ENCODE measurements at regions not wholly inside any gene's neighbourhood (a gene's known extent, or its start where the extent isn't known, plus 50 kb on each side); places are given as distances from the start of the nearest gene placed in this dataset.

- no peak overlapping the region for H3K4me3 ChIP-seq
- no peaks in the 10 kb centered on the region for H3K27me3 ChIP-seq
- H3K9me3 ChIP-seq, result no peaks in the 10 kb centered on the region
- peaks cover 0 to 10% (median 0%) of the 10 kb centered on the region in 4 donors for H3K4me1 ChIP-seq
- intact Hi-C loops (cut with DNase I), result no loop called here
- TF ChIP-seq POLR2AphosphoS5 (IDR thresholded peaks at IDR 0.05) (no peak), EP300 (IDR thresholded peaks at IDR 0.05) (no peak), POLR2A (IDR thresholded peaks at IDR 0.05) (no peak)
- TF ChIP-seq, protein P1, sequence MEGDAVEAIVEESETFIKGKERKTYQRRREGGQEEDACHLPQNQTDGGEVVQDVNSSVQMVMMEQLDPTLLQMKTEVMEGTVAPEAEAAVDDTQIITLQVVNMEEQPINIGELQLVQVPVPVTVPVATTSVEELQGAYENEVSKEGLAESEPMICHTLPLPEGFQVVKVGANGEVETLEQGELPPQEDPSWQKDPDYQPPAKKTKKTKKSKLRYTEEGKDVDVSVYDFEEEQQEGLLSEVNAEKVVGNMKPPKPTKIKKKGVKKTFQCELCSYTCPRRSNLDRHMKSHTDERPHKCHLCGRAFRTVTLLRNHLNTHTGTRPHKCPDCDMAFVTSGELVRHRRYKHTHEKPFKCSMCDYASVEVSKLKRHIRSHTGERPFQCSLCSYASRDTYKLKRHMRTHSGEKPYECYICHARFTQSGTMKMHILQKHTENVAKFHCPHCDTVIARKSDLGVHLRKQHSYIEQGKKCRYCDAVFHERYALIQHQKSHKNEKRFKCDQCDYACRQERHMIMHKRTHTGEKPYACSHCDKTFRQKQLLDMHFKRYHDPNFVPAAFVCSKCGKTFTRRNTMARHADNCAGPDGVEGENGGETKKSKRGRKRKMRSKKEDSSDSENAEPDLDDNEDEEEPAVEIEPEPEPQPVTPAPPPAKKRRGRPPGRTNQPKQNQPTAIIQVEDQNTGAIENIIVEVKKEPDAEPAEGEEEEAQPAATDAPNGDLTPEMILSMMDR (IDR thresholded peaks at IDR 0.05), result no peak
- 67% methylated on average over 10 of the region's 10 CpGs for WGBS, 2 donors
- H3K36me3 ChIP-seq, result no peaks in the 10 kb centered on the region
- DNase-seq, result no peak
- no peak overlapping the region for H3K27ac ChIP-seq
These were observed 111.4 kb upstream of the TOM1L1 start for GRCh38 chr17:54789101-54789880.

GRCh38 chr17:54793271-54793670 is 107.4 kb upstream of the TOM1L1 start:
- Histone ChIP-seq H3K36me3 (no peaks in the 10 kb centered on the region), H3K4me3 (no peak overlapping the region), H3K9me3 (no peaks in the 10 kb centered on the region), H3K27ac (no peak overlapping the region), H3K4me1 (peaks cover 0 to 10% (median 0%) of the 10 kb centered on the region in 4 donors), H3K27me3 (no peaks in the 10 kb centered on the region)
- no peak for DNase-seq
- intact Hi-C loops (cut with DNase I), result no loop called here
- TF ChIP-seq EP300 (IDR thresholded peaks at IDR 0.05), result no peak
- TF ChIP-seq POLR2A (IDR thresholded peaks at IDR 0.05), result no peak
- no peak for TF ChIP-seq POLR2AphosphoS5 (IDR thresholded peaks at IDR 0.05)
- TF ChIP-seq, protein P1 (IDR thresholded peaks at IDR 0.05), result no peak
- 73 to 79% methylated on average over 3 of the region's 3 CpGs for WGBS, 2 donors

DNA sequence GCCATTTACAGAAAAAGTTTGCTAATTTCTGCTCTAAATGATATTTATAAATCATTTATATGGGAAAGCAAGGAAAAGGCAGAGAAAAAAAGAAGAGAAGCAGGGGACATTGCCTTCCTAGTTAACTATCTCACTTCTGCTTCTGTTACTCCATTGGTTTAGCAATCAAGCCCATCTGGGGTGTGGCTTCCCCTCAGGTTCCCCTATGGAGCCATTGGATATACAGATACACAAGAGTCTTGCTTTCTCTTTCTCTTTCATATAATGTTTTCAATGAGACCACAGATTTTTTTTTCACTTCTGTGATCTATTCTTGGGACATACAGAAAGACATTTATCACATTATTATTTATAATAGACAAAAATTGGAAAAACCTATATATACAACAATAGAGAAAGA is 105.6 kb upstream of the TOM1L1 start:
- no peak for TF ChIP-seq POLR2A (IDR thresholded peaks at IDR 0.05)
- no peak for TF ChIP-seq EP300 (IDR thresholded peaks at IDR 0.05)
- TF ChIP-seq, protein P1 (IDR thresholded peaks at IDR 0.05), result no peak
- no peak for TF ChIP-seq POLR2AphosphoS5 (IDR thresholded peaks at IDR 0.05)
- Histone ChIP-seq H3K4me1 (no peaks in the 10 kb centered on the region), H3K36me3 (no peaks in the 10 kb centered on the region), H3K27ac (no peak overlapping the region), H3K27me3 (no peaks in the 10 kb centered on the region), H3K4me3 (no peak overlapping the region), H3K9me3 (no peaks in the 10 kb centered on the region)
- no peak for DNase-seq
- intact Hi-C loops (cut with DNase I), result no loop called here

GRCh38 chr17:54807331-54807730 is 93.3 kb upstream of the TOM1L1 start:
- Histone ChIP-seq H3K4me1 (no peaks in the 10 kb centered on the region), H3K27me3 (no peaks in the 10 kb centered on the region), H3K36me3 (no peaks in the 10 kb centered on the region), H3K4me3 (no peak overlapping the region), H3K9me3 (no peaks in the 10 kb centered on the region), H3K27ac (no peak overlapping the region)
- TF ChIP-seq, protein P1 (IDR thresholded peaks at IDR 0.05), result no peak
- TF ChIP-seq POLR2A (IDR thresholded peaks at IDR 0.05) (no peak), POLR2AphosphoS5 (IDR thresholded peaks at IDR 0.05) (no peak), EP300 (IDR thresholded peaks at IDR 0.05) (no peak)
- intact Hi-C loops (cut with DNase I), result no loop called here
- WGBS, 2 donors, result 81 to 86% methylated on average over 2 of the region's 2 CpGs
- DNase-seq, result no peak

DNA sequence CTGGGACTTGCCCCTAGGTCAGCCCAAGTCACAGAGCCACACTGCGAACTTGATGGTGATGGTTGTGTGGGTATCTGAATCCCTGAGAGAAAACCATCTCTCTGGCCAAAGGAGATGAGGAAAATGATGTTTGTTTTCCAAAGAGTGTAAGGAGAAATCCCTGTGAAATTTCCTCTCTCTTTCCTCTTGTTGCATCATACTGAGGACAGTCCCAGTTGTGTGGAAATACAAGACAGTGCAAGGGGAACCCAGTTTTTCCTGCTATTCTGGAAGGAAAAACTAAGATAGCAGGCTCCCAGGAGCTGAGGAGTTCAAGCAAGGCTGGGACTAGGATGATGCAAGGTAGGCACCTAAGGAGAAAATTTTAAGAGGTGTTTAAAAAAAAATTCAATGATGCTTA is 86.8 kb upstream of the TOM1L1 start:
- TF ChIP-seq POLR2A (IDR thresholded peaks at IDR 0.05) (no peak), EP300 (IDR thresholded peaks at IDR 0.05) (no peak), POLR2AphosphoS5 (IDR thresholded peaks at IDR 0.05) (no peak)
- TF ChIP-seq, protein P1 (IDR thresholded peaks at IDR 0.05), result no peak
- DNase-seq, result no peak
- Histone ChIP-seq H3K27me3 (no peaks in the 10 kb centered on the region), H3K27ac (no peak overlapping the region), H3K4me3 (no peak overlapping the region), H3K9me3 (no peaks in the 10 kb centered on the region), H3K4me1 (no peaks in the 10 kb centered on the region), H3K36me3 (no peaks in the 10 kb centered on the region)
- WGBS, 2 donors, result 89 to 90% methylated on average over 1 of the region's 1 CpG
- intact Hi-C loops (cut with DNase I), result no loop called here
